UCSD-AML1 (cell line): ENCODE measurements at regions not wholly inside any gene's neighbourhood (a gene's known extent, or its start where the extent isn't known, plus 50 kb on each side); places are given as distances from the start of the nearest gene placed in this dataset.
"Not testable (repeated sequence)": the region's sequence is repeated elsewhere in the genome, so short reads cannot be mapped to it uniquely, and the experiment has no call there.

Experiments used
- DNase-seq: peaks from one replicate; lab custom pipeline; 2025; ENCODE audit not compliant: unreplicated experiment; lab: John Stamatoyannopoulos, UW

DNA sequence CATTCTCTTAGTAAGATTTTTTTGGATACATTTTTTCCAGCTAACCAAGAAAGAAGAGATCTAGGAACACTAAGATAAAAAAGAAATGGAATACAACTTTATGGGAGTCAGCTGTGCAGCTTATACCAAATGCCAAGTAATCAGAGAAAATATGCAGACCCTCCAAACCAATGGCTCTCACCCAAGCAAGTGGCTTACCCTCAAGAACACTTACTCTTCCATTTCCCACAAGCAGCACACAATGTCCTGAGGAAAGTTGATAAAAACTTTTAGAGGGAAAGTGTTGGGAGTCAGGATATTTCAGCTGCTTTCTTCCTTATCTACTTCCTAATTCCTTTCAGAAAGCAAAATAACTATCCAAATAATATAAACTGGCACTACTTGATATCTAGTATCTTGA, 631.8 kb downstream of the RWDD3 start:
- no peak for DNase-seq

DNA sequence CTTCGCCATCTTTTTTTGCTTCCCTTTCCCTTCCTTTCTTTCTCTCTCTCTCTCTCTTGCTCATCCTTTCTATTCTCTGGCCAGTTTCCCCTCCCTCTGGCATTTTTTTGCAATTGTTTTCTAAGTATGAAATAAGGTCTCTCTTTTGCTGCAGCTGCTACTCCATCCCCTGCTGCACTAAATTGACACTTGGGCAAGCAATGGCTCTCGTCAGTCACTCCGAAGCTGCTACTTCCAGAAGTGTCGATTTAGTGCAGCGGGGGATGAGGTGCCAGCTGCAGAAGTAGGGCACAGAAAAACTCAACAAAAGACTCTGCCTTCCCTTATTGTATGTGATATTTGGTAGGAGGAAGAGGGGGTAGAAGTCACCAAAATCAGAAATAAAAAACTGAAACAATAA, 642.3 kb downstream of the RWDD3 start:
- no peak for DNase-seq

DNA sequence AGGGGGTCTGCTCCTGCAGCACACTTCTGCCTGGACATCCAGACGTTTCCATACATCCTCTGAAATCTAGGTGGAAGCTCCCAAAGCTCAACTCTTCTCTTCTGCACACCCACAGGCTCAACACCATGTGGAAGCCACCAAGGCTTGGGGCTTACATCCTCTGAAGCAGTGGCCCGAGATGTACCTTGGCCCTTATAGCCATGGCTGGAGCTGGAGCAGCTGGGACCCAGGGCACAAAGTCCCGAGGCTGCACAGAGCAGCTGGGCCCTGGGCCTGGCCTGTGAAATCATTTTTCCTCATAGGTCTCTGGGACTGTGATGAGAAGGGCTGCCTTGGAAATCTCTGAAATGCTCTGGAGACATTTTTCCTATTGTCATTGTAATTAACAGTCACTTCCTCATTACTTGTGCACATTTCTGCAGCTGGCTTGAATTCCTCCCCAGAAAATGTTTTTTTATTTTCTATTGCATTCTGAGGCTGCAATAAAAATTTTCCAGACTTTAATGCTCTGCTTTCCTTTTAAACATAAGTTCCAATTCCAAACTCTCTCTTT, 645.6 kb downstream of the RWDD3 start:
- no peak for DNase-seq

DNA sequence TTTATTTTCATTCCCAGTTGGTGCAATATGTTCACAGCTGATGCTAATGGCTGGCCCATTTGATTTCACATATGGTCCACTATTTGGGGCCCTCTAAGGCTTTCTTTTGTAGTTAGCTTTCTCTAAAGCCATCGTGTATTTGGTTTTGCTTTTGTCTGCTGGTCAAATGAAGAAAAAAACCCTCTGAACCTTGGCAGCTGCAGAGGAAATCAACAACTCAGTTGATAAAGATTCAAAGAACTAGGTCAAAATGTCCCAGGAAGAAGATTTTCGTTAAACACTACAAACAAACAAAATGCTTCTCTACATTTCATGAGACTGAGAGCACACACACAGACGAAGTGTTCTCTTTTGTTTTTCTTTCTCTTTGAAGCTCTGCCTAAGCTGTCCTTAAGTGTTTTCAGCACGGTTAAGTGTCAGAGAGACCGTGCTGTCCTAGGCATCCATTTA, 655.0 kb downstream of the RWDD3 start:
- no peak for DNase-seq

DNA sequence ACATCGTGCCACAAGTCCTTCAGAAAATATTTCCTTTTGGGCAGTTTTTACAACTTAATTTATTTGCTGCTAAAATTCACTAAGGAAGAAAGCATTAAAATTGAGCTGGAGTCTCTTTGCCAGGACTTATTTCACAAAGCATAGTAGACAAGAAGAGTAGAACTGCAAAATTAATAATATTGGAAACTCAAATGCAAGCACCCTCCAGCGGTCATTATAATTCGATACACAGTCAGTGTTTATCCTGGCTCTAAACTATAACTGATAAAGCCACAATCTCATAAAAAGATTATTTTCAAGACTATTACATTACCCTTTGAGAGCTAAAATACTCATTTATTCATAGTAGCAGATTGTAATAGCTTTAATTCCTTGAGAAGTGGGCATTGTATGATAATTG, 655.4 kb downstream of the RWDD3 start:
- no peak for DNase-seq

DNA sequence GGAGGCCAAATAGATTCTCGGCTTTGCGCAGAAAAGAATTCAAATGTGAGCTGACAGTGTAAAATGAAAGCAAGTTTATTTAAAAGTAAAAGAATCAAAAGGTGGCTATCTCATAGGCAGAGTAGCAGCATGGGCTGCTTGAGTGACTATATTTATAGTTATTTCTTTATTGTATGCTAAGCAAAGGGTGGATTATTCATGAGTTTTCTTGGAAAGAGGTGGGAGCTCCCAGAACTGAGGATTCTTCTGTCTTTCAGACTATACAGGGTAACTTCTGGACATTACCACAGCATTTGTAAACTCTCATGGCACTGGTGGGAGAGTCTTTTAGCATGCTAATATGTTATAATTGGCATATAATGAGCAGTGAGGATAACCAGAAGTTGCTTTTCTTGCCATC, 659.9 kb downstream of the RWDD3 start:
- no peak for DNase-seq

DNA sequence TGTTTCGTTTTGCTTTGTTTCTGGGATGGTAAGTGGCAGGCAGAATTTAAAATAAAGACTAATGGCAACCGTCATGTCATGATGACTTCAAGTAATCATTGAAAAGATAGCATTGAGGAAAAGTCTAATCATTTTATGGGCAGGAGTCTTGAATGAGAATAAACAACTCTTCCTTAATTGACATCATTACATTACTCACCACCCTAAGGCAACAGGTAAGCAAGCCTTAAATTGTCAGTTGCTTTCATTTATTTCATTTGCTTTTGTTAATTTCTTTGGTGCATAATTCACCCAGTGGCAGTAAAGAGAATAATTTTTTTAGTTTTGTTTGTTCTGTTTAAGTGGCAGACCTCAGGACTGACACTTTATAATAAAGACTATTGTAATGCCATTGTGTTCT, 669.0 kb downstream of the RWDD3 start:
- DNase-seq, result no peak

DNA sequence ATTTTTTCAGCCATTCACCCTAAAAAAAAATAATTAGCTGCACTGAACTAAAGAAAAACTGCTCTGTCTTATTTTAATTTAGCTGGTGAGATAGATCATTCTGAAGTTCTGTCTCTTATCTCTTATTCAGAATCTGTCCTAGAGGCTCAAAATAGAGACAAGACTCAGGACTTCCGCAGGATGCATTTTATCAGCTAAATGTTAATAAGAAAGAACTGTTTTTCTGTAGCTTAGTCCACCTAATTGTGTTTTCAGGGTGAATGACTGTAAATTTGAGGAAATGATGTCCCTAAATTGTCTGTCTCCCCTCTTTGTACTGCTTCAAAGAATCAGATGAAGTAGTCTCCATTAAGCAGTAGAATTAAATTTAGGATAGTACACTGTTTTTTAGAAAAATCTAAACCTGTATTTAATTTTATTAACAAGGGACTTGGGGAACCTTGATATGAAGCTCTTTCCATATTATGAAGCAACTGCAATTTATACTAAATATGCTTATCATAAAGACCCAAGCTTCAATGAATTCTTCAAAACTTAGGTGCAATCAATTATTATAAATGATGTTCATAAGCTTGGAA, 671.9 kb downstream of the RWDD3 start:
- DNase-seq, result no peak

DNA sequence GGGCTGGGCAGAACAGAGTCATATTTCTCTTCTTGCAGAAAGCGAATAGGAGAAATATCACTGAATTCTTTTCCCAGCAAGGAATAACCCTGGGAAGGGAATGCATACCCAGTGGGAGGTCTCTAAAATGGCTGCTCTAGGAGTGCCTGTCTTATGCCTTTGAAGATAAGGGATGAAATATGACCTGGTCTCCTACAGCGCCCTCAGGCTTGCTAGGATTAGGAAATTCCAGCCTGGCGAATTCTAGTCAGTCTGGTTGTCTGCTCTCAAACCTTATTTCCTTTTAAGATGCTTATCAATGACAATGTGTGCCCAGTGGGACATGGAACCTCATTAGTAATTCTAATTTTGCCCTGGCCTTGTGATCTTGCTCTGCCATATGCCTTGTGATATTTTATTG, 677.7 kb downstream of the RWDD3 start:
- DNase-seq, result not testable (repeated sequence)

DNA sequence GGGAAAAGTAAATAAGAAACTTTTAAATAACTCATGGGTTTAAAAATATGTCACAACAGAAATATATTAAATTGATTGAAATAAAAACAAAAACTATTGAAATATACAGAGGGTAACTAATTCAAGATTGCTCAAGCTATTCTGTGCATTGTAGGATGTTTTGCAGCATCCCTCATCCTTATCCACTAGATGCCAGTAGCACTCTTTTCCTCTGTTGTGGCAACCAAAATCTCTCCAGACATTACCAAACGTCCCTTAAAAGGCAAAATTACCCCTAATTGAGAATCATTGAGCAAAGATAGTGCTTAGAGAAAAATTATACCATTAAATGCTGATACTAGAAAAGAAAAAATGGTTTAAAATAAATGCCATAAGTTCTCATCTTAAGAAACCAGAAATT, 682.6 kb downstream of the RWDD3 start:
- DNase-seq, result no peak

DNA sequence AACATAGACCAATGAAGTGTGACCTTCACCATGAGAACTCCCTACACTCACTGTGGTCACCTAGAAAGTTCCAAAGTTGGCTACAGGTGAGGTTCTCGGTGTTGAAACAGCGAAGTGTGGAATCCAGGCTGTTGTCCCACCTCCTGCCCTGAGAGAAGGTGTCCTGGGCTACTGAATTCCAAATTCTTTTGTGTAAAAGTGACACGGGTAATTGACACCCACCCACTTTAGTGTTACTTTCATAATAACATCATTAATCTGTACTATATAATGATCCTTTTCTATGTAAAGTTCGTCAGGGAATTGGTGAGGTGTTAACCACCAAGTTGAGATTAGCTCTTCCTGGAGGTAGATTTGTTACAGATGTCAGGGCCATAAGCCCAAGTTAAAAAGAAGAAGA, 690.7 kb downstream of the RWDD3 start:
- DNase-seq, result no peak

DNA sequence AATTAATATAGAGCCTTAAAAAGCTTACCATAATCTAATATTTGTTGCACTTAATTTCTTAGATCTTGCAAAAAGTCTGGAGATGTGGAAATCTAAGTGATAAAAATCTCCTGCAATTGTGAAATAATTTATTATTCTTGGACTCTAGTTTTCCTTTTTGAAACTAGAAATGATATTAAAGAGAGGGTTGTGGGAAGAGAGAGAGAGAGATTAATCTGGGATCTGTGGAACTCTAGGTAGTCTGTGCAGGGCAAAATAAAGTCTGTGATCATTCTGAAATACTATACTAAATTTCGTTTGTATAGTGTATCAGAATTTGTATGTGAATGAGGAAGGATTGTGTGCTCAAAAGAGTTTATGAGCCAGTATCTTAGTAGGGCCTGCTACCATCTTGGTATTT, 692.3 kb downstream of the RWDD3 start:
- no peak for DNase-seq

DNA sequence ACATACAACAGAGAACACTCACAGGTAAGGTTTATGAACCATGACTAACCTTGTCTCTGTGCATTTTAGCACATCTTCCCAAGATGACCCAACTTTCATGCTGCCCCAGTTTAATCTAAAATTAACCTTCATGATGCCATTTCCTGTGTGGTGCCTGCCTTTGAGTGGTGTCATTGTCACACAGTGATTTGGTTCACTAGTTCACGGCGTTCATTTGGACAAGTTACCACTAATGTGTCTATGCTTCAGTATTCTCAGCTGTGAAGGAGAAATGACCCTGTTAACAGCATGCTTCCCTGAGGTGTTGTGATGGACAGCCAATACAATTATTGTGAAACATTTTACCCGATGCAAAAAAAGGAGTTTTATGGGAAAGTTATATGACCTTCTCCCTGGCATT, 693.1 kb downstream of the RWDD3 start:
- DNase-seq, result no peak

DNA sequence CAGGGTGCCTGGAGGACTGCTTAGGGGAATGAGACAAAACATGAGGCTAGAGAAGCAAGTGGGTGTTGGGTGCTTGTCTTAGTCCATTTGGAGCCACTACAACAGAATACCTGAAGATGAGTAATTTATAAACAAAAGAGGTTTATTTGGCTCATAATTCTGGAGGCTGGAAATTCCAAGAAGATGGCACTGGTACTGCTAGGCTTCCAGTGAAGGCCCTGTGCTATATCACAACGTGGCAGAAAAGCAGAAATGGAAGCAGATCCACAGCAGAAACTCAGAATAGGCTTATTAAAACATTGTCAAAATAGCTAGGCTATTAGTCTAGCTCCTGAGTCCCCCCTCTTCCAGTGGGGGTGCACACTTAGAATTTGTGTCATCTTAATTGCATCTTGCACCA, 701.7 kb downstream of the RWDD3 start:
- DNase-seq, result no peak

DNA sequence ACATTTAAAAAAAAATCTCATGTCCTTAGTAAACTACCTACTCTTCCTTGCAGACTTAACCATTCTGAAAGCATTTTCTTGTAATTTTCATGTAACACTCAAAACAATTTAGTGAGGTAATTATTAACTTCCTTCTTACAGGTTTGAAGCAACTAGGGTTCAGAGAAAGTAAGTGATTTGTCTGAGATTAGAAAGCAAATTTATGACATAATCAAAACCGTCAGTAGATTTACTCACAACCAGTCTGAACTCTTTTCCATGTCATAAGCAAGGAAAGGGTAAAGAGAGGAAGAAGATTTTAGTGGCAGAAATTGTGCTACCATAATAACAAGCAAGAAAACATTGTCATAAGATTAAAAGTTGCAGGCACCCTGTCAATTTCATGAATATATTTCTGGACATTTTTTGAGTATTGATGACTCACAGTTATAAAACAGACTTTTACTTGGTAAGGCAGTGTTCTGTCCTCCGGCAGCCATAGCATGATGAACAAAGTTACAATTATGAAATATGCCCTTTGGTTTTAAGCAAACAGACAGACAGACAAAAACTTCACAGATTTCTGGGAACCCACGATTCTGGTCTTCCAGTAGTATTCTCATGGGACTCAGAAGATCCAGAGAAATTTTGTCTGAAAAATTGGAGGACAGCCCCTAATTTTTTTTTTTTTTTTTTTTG, 707.2 kb downstream of the RWDD3 start:
- DNase-seq, result no peak

DNA sequence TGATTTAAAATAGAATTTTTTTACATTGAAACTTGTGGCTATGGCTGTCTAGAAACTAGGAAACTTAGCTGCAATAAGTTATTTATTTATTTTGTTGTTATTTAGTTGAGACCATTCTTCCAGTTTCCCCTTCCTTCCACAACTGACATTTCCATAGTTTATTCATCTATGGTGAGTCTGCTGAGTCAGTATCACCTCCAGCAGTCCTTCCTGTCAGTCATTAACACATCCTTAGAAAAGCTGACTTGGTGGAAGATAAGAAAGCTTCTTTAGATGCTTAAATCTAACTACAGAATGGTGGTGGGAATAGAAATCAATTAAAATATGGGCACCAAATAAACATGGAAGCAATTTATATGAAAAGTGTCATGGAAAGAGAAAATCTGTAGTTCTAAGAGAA, 714.0 kb downstream of the RWDD3 start:
- DNase-seq, result no peak

DNA sequence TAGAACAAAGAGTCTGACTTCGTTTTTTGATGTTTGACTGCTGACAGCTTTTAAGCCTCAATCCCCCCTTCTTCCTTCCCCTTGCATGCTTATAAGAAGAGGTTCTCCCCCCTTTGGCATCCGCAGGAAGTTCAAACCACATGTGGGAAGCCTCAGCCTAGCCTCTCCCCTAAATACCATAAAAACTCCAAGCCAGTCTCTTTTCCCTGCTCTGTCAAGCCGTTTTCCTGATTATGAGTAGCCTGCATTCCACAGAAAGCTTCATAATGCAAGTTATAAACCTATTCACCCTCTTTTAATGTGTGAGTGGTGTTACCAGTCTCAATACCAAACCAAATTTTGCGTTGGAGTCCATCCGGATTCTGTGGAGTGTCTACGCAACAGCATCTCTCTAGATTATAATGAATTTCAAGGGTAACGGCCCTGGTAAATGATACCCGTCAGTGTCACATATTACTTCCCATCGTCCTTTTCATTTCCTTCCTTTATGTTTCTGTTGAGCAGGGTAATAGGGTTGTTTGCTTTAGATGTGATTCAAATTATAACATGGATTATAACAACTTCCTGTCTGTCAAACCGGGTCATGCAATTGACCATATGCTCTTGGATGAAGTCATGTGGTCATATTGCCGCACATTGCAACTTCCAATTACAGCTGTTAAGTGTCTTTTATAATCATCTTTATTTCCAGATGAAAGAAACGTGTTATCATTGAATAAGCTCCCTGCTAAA, 717.5 kb downstream of the RWDD3 start:
- peak; percentile 59 for DNase-seq

DNA sequence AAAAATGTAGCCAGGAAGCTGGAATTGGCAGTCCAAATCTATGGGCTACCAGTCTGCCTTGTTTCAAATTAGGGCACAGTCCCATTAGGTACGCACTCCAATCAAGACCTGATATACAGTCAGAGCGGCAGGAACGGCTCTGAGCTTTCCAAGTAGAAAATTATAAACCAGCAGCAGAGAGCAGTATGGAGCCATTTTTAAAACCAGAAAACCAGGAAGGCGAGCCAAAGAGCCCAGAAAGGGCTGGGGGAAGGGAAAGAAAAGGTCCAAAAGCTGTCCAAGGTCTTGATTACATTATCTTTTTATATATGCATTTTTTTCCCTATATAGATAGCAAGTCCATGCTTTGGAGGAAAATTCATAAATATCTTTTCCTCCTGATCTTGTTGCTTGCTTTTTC, 719.0 kb downstream of the RWDD3 start:
- peak; percentile 27 for DNase-seq

DNA sequence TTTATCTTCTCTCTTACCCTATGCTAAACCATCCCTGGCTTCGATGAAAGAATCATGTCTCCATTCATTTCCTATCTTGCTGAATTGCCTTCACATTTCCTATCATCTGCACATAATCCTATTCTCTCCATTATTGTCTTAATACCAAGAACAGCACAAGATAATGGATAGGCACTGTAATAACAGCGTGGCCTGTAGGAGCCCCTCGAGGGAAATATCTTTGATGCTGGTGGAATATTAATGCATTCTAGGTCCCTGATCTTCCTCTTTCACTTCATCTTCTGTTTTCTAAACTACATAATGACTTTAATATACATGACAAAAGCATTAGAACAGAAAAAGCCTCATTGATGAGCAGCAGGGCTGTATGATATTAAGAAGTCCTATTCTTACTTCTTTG, 720.6 kb downstream of the RWDD3 start:
- DNase-seq, result no peak

DNA sequence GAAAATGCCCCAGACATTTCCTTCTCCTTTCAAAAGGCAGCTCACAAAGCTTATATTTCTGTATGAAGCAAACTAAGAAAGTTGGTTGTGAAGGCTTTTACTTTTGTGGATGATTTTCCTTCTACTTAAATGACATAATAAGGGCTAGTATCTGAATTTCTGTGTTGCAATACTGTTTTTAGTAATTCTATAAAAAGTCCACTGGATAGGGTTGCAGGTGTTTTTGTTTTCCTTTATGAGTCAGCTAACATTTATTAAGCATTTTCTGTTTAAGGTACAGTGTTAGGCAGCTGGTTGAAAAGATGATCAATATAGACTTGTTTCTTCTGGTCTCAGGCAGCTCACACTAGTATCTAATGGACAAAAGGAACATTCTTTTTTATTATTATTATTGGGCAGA, 722.2 kb downstream of the RWDD3 start:
- DNase-seq, result no peak

DNA sequence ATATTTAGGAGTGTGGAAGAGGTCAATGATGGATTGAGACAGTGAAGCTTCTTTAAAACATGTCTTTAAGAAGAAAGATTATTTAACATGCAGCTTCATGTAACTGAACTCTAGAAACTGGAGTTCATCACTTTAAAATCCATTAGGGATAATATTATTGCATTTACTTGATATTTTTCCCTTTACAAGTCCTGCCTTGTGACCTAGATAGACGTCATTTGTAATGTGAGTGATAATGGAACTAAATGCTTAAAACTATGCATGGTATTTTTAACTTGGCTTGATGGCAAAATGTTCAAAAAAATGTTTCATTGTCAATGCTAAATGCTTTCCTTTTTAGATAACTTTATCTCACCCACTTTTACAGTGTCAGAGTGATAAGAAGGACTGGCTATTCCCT, 723.7 kb downstream of the RWDD3 start:
- no peak for DNase-seq

DNA sequence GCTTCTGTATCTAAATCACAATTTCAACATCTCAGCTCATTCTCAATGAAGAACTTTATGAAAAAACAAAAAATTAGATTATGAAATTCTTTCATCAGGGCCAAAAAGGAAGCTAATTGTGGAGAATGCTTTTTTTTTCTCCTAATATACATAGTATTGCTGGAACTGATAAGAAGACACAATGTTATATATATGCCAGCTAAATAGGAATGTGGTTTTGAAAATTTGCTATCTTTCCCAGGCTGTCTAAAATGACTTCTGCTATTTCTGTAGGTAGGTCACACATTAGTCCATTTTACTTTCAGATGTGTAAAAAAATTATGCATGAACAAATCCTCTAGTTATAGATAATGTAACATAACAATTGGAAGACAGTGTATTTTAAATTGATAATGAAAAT, 732.9 kb downstream of the RWDD3 start:
- no peak for DNase-seq
